ENCODE measurements at regions not wholly inside any gene's neighbourhood (a gene's known extent, or its start where the extent isn't known, plus 50 kb on each side); places are given as distances from the start of the nearest gene placed in this dataset.

DNA sequence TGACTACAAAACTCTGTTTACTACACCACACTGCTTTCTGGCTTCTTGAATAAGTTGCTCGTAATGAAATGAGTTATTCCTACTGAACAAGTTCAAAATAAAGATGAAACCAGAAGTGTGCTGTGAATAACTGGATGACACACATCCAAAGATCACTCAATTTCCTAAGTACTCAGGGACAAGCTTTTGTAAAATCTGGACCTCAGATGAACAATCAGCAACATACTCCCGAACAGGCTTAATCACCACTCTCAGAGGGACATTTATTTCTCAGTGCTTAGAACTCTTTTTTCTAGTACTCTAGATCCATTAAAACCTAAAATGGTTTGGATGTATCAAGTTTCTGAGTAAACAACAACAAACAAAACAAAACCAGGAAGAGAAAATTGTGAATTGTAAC is 61.5 kb upstream of the EXOC1L start:
- TF ChIP-seq, protein P1, sequence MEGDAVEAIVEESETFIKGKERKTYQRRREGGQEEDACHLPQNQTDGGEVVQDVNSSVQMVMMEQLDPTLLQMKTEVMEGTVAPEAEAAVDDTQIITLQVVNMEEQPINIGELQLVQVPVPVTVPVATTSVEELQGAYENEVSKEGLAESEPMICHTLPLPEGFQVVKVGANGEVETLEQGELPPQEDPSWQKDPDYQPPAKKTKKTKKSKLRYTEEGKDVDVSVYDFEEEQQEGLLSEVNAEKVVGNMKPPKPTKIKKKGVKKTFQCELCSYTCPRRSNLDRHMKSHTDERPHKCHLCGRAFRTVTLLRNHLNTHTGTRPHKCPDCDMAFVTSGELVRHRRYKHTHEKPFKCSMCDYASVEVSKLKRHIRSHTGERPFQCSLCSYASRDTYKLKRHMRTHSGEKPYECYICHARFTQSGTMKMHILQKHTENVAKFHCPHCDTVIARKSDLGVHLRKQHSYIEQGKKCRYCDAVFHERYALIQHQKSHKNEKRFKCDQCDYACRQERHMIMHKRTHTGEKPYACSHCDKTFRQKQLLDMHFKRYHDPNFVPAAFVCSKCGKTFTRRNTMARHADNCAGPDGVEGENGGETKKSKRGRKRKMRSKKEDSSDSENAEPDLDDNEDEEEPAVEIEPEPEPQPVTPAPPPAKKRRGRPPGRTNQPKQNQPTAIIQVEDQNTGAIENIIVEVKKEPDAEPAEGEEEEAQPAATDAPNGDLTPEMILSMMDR (IDR thresholded peaks at IDR 0.05; ENCODE audit: control extremely low read depth, extremely low read depth, low read depth, missing control alignments) = no peak
- no peak for DNase-seq (ENCODE audit: extremely low spot score)
- CTCF ChIA-PET = no interaction called here
- POLR2A ChIA-PET = no interaction called here

DNA sequence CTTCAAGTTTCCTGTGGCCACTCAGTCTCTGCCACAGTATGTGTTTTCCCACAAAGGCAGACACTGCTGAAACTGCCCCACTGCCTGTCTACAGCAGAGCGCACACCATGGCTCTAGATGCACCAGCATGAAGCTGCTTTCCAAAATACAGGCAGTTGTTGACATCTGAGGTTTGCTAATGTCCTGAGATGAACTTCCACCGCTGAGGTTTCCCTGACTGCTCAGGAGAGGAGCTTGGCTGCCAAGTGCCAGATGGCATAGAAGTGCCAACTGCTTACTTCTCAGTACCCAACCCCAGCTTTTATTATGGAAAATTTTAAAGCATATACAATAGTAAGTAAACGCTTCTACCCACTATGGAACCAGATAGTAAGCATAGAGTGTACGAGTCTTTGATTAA is 61.0 kb upstream of the EXOC1L start:
- TF ChIP-seq, protein P1 (IDR thresholded peaks at IDR 0.05; ENCODE audit: control extremely low read depth, extremely low read depth, low read depth, missing control alignments) = no peak
- ChIA-PET CTCF (interaction anchor here (1.5 kb wide), 1 partner anchor 21 kb away, joined by 4 read pairs; no protein-coding TSS in a partner anchor), POLR2A (no interaction called here)
- DNase-seq (ENCODE audit: extremely low spot score) = no peak

DNA sequence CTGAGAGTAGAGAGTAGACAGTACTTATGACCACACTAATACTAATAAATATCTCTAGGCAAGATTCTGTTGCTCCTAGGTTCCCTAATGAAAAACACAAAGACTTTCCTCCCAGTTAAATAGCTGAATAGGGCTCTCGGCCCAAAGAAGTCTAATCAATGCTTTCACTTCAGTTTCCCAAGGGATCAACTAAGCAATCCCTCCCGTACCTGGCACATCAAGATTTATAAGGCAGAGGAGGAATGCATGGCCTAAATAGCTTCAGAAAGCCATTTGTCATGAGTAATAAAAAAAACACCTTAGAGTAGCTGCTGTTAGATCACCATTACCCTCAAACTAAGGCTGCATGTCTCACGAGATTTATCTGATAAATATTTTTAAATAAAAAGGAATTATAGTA is 56.8 kb upstream of the EXOC1L start:
- ChIA-PET CTCF (interaction anchor here (1.9 kb wide), 1 partner anchor 19 kb away, joined by 5 read pairs; no protein-coding TSS in a partner anchor), POLR2A (no interaction called here)
- TF ChIP-seq, protein P1 (IDR thresholded peaks at IDR 0.05; ENCODE audit: control extremely low read depth, extremely low read depth, low read depth, missing control alignments) = no peak
- no peak for DNase-seq (ENCODE audit: extremely low spot score)

DNA sequence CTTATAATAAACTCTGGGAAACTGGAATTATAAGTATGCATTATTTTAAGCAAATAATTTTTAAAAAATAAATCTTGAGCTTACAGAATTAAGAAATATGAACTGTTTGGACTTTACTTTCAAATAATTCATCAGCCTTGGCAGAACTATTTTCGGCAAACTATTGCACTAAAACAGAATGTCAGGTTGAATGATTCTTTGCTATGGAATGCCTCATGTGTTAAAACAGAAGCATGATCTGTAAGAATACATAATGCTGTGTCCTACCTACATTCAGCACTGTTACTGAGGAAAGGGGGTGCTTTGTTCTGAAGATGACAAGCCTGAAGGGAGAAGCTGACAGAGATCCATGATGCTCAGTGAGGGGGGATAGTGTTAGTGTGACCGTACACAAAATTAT is 55.6 kb upstream of the EXOC1L start:
- POLR2A ChIA-PET = no interaction called here
- no peak for DNase-seq (ENCODE audit: extremely low spot score)
- CTCF ChIA-PET = no interaction called here
- TF ChIP-seq, protein P1 (IDR thresholded peaks at IDR 0.05; ENCODE audit: control extremely low read depth, extremely low read depth, low read depth, missing control alignments) = no peak

DNA sequence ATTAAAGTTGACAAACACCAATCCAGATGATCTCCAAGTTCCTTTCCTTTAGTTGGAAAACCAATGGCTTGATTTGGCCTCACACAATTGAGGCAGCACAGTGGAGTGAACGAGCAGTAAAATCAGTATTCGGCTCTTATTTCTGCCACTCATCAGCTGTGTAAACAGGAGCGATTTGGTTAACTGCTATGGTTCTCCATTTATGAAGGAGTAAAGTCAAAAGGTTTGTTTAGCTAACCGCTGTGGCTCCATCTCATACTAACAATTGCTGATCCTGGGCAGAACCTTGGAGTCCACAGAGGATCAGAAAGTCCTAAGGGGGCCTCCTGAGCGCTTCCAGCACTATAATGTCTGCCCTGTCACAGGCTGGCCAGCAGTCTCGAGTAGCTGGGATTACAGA is 54.5 kb upstream of the EXOC1L start:
- ChIA-PET CTCF (no interaction called here), POLR2A (no interaction called here)
- DNase-seq (ENCODE audit: extremely low spot score) = no peak

DNA sequence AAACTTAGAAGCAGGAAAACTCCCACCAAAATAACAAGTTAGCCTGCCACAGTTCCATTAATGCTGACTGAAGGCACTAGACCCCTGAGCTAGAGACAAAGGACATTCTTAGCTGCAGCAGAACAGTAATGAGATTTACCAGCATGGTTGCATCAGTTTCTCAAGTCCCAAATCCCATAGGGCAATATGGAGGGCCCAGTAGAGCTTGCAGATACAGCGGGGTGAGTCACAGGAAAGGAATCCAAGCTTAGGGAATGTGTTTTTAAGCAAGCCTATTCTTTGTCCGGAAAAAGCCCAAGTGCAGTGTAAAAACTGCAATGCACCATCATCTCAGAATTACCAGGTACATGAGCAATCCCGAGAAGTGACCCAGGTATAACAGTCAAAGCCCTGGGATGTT is 51.3 kb upstream of the EXOC1L start:
- ChIA-PET POLR2A (no interaction called here), CTCF (no interaction called here)
- DNase-seq (ENCODE audit: extremely low spot score) = no peak
- TF ChIP-seq, protein P1 (IDR thresholded peaks at IDR 0.05; ENCODE audit: control extremely low read depth, extremely low read depth, low read depth, missing control alignments) = no peak

More for the DNA sequence above, 54.5 kb upstream of the EXOC1L start:
- TF ChIP-seq, protein P1 (IDR thresholded peaks at IDR 0.05; ENCODE audit: control extremely low read depth, extremely low read depth, low read depth, missing control alignments) = no peak
